HL-60/S4 treated with phorbol 12-myristate 13-acetate at 8.2 ng/mL for 4 days and 3 days (cell line): ENCODE measurements at regions not wholly inside any gene's neighbourhood (a gene's known extent, or its start where the extent isn't known, plus 50 kb on each side); places are given as distances from the start of the nearest gene placed in this dataset.

Experiments
- in situ Hi-C: fragments of 300-500 bp; cut with MboI; formaldehyde crosslinking; loops from 2 replicates; pipeline ENCODE4 v1.15.0; 2022; ENCODE audit warnings: low sequenced_read_pairs

DNA sequence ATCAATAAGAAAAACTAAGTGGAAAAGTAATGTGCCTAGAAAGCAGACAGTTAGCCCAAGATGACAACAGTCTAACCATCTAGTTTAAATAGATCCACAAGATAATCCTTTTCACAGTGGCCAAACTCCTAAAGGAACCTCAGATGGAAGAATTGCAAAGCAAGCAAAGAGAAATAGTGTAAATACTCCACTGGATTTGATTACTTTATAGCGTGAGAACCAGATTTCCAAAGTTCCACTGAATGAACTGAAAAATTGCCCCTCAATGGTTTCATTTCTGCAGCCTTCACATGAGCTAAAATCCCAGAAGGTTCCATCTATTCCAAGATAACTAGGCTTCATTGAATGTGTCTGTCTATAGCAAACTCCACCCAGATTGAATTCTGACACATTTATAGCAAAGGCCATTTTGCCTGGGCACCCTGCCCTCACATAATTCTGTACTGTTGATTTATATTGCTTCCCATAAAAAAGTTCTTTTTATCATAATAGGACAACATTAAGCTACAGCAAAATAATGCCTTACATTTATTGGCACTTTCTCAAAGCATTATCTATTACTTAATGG is 129.7 kb upstream of the THBS1 start:
- in situ Hi-C loops: no loop called here

- in situ Hi-C loops: no loop called here
These were observed 129.0 kb upstream of the THBS1 start for GRCh38 chr15:39451871-39452270.

DNA sequence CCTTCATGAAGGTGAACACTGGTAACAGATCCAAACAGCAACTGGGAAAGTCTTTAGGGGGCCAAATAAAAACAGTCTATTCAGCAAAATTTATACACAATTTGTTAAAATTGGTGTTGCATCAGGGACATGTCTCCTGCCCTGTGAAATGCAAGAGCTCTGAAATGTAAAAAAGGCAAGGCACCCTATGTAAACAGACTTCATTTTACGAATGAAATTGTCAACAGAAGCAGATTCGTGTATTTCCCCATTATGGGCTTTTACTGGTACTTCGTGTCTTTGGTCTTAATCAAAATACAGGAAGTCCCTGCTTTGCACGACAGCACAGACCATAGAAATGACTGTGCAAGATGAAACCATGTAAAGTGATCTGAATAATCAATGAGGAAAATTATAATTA is 127.3 kb upstream of the THBS1 start:
- in situ Hi-C loops: no loop called here

DNA sequence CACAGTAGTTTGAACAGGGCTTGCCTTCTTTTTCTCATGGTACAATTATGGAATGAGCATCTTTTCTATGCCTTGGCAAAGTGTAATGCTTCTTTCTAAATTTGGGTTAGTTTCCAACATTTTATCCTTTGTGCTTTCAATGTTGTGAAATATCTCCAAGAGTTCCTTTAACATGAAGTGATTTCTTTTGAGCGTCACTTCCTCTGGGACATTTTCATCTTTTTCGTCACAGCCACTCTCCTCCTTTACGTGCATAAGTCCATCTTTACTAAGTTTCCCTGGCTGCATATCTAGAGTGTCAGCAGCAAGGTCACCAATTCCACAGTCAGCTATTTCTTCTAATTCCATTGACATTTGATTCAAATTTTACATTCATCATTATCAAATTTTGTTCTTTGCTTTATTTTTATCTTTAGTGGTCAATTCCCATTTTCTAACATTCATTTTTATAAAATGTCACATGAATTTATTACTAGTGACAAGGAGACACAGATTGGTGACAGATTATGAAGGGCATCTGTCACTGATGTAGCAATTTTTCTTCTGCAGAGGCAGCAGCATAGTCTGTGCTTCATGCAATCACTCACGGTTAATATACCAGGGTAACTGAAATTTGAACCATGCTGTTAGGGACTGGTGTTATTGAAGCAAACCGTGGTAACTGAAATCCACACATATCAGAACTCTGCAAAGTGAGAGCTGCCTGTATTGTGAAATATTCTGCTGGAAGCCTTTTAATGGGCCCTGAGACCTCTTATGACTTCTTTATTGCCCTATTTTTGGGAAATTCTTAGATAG is 126.5 kb upstream of the THBS1 start:
- in situ Hi-C loops: no loop called here

DNA sequence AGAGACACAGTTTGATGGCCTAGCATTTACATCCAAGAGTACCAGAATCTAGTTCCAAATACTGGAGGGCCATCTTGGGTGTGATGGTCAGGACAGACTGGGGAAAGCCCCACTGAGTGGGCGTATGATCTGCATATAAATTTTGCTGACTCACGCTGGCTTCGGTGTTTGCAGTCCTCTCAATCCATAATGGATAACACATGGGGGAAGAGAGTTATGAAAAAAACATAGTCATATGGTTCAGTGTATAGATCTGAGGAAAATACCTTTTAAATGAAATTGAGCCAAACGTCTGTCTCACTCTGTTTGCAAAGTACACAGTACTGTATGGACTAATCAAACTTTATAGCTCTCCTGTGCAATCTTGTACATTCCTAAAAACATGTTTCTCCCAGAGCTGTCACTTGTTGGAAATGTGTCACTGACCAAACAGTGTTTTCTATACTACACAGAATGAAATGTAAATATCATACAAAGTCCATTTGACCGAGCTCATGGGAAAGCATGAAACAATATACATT is 125.3 kb upstream of the THBS1 start:
- in situ Hi-C loops: no loop called here

DNA sequence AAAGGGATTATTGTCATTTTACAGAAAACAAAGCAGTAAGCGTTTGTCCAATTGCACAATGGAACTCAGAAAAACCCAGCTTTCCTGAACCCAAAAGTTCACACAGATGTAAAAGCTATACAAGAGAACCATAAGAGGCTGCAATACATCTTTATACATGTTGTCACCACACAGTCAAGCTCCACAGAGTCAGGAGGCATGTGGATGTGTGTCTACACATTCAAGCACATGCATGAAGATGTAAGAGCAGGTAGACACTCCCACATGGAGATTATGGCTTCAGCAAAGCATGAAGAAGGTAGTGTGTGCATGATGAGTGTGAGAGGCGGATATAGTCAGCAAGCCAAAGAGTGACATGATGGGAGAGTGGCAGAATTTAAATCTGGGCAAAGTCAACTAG is 124.7 kb upstream of the THBS1 start:
- in situ Hi-C loops: no loop called here

GRCh38 chr15:39456582-39457330 is 124.1 kb upstream of the THBS1 start:
- in situ Hi-C loops: no loop called here

- in situ Hi-C loops: no loop called here
These were observed 122.7 kb upstream of the THBS1 start for GRCh38 chr15:39458131-39458530.

DNA sequence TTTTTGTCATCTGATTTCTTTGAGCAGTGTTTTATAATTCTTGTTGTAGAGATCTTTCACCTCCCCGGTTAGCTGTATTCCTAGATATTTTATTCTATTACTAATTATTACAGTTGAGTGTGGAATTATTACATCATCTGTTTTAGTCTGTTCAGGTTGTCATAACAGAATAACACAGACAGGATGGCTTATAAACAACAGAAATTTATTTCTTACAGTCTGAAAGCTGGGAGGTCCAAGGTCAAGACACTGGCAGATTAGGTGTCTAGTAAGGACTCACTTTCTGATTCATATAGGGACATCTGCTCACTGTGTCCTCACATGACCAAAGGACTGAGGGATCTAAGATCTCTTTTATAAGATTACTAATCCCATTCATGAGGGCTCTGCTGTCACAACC is 121.3 kb upstream of the THBS1 start:
- in situ Hi-C loops: no loop called here

- in situ Hi-C loops: no loop called here
These were observed 120.1 kb upstream of the THBS1 start for GRCh38 chr15:39460748-39461147.

DNA sequence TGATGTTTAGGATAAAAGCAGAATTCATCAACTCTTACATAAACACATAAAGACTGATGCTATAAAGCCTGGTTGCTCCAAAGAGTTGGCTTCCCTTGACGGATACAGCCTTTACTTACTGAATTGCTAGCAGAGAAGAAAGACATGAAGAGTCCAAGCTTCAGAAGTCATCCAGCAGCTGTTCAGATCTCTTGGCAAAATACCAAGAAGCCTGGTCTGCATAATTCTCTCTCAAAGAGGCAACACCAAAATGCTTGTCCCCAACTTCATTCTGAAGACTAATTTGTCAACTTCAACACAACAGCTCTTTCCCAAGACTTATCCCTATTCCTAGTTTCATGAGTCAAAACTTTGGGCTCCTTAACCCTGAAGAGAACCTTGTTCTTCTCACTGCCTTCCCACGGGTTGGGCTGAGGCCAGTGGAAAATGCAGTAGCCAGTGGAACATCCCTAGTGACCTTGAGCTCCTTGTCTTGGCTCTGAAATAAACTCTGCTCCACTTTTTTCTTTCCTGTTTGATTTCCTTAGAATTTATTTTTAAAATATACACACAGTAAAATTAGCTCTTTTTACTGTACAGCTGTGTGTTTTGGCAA is 119.2 kb upstream of the THBS1 start:
- in situ Hi-C loops: no loop called here

DNA sequence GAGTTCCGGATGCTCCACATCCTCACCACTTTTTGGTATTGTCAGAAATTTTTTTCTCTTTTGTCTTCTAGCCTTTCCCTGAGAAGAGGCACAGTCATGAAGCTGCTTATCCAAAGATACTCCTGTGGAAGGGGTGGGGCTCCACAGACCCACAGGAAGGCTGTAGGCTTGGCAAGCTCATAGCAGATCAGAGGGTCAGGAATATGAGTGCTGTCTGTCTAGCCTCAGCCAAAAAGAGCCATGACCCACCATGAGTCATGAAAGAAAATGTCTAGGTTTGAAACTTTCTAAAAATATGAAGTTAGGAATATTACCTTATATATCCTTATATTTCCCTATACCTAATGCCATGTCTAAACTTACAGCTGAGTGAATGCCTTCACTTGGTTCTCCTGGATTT is 118.2 kb upstream of the THBS1 start:
- in situ Hi-C loops: no loop called here

- in situ Hi-C loops: no loop called here
These were observed 114.8 kb upstream of the THBS1 start for GRCh38 chr15:39465843-39466749.

GRCh38 chr15:39466750-39467105 is 114.2 kb upstream of the THBS1 start:
- in situ Hi-C loops: no loop called here

DNA sequence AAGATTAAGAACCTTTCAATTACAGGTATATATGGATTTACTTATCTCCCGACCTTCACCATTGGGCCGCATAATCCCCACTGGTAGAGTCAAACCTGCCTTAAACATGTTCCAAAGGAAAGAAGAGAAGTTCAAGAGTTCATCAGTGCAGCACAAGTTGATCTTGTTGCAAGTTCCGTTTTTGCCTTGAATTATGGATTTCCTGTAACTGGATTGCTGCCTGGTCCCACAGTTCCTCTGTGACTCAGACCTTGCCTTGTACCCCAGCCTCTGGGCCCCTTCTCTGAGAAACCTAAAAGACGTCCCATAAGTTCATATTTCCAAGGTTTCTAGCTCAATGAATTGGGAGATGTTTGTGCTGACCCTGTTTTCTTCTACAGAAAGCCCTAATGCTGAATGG is 112.5 kb upstream of the THBS1 start:
- in situ Hi-C loops: no loop called here

- in situ Hi-C loops: no loop called here
These were observed 112.1 kb upstream of the THBS1 start for GRCh38 chr15:39468828-39469227.

DNA sequence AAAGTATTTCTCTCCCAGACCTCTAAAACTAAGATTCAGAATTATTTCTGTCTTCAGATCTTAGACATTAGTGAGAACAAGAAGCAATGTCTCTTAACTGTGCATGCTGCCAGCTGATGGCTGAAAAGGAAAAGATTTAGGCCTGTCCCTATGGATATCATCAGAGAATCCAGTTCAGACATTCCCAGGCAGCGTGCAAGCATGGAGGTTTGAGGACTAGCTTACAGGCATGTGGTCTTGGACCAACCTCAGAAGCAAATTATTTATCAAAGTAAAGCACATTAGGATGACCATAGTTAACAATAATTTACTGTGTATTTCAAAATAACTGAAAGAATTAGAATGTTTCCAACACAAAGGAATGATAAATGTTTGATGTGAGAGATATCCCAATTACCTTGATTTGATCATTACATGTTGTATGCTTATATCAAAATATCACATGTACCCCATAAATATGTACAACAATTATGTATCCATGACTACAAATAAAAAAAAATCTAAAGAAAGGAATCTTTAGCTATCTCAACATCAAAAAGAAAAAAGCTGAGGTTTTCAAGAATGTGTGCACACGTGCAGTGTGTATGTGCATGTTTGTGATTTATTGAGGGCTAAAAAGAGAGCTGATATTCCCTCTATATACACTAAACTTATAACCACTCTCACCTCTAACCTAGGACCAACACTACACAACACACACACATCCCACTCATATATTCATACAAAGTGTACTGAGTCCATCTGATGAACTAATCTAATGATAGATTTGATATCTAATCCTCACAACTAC is 108.9 kb upstream of the THBS1 start:
- in situ Hi-C loops: no loop called here

- in situ Hi-C loops: no loop called here
These were observed 108.1 kb upstream of the THBS1 start for GRCh38 chr15:39472621-39473297.

- in situ Hi-C loops: no loop called here
These were observed 107.5 kb upstream of the THBS1 start for GRCh38 chr15:39473298-39473947.
